DMS79 treated with DMSO at 0.1 percent for 48 hours (cell line): ENCODE measurements at regions not wholly inside any gene's neighbourhood (a gene's known extent, or its start where the extent isn't known, plus 50 kb on each side); places are given as distances from the start of the nearest gene placed in this dataset.
A peak's percentile ranks its signal among the peaks of the same experiment; 100 is the strongest.

Source experiments
- DNase-seq: peaks from one replicate; lab custom pipeline; 2025; lab: John Stamatoyannopoulos, UW

GRCh38 chr7:45350896-45351295 is 193.3 kb downstream of the RAMP3 start:
- no peak for DNase-seq

- DNase-seq: no peak
Measured at GRCh38 chr7:45358287-45358686, 200.7 kb downstream of the RAMP3 start.

- DNase-seq: no peak
Measured at GRCh38 chr7:45359250-45359649, 201.7 kb downstream of the RAMP3 start.

GRCh38 chr7:45359776-45360175 is 202.2 kb downstream of the RAMP3 start:
- no peak for DNase-seq

GRCh38 chr7:45363669-45364068 is 206.1 kb downstream of the RAMP3 start:
- no peak for DNase-seq

- DNase-seq: no peak
Measured at GRCh38 chr7:45365341-45365740, 207.8 kb downstream of the RAMP3 start.

GRCh38 chr7:45366475-45366874 is 207.7 kb upstream of the ADCY1 start:
- no peak for DNase-seq

- DNase-seq: peak; percentile 61
Measured at GRCh38 chr7:45367026-45367425, 207.1 kb upstream of the ADCY1 start.

GRCh38 chr7:45368129-45368807 is 205.9 kb upstream of the ADCY1 start:
- no peak for DNase-seq

GRCh38 chr7:45384499-45384898 is 189.7 kb upstream of the ADCY1 start:
- no peak for DNase-seq

GRCh38 chr7:45387837-45388236 is 186.3 kb upstream of the ADCY1 start:
- DNase-seq: no peak

- DNase-seq: no peak
Measured at GRCh38 chr7:45389073-45389872, 184.9 kb upstream of the ADCY1 start.

GRCh38 chr7:45390180-45390579 is 184.0 kb upstream of the ADCY1 start:
- no peak for DNase-seq

GRCh38 chr7:45390731-45391130 is 183.4 kb upstream of the ADCY1 start:
- no peak for DNase-seq

- no peak for DNase-seq
Measured at GRCh38 chr7:45391618-45392451, 182.3 kb upstream of the ADCY1 start.

GRCh38 chr7:45394117-45394708 is 180.0 kb upstream of the ADCY1 start:
- DNase-seq: no peak

GRCh38 chr7:45399069-45399468 is 175.1 kb upstream of the ADCY1 start:
- no peak for DNase-seq

- DNase-seq: peak; percentile 72
Measured at GRCh38 chr7:45400680-45401079, 173.5 kb upstream of the ADCY1 start.

- DNase-seq: no peak
Measured at GRCh38 chr7:45401155-45401554, 173.0 kb upstream of the ADCY1 start.

- DNase-seq: no peak
Measured at GRCh38 chr7:45401851-45402250, 172.3 kb upstream of the ADCY1 start.

- DNase-seq: no peak
Measured at GRCh38 chr7:45402480-45403218, 171.5 kb upstream of the ADCY1 start.

- DNase-seq: no peak
Measured at GRCh38 chr7:45404622-45405021, 169.5 kb upstream of the ADCY1 start.
